ENCODE measurements at regions not wholly inside any gene's neighbourhood (a gene's known extent, or its start where the extent isn't known, plus 50 kb on each side); places are given as distances from the start of the nearest gene placed in this dataset.

GRCh38 chr11:80748207-80748925 lies 1307.5 kb upstream of the TENM4 start:
- Histone ChIP-seq H2AK5ac (ENCODE audit: low read depth, low read length) (no peak overlapping the region), H4K8ac (ENCODE audit: extremely low read depth, insufficient read depth, low read length) (no peak overlapping the region), H3K27ac (ENCODE audit: low read depth, low read length) (no peak overlapping the region), H3K23ac (ENCODE audit: insufficient read length) (no peak overlapping the region), H3K14ac (ENCODE audit: insufficient read length) (no peak overlapping the region), H2BK5ac (ENCODE audit: low read depth, low read length) (no peak overlapping the region), H3K4me3 (ENCODE audit: extremely low read depth in 1 of 4, insufficient read depth in 2 of 4, low read depth in 3 of 4, low read length in 4 of 4) (no peak overlapping the region), H3K4ac (replicated peaks; ENCODE audit: insufficient read length, low read depth, low read length) (no peak overlapping the region), H3K9ac (replicated peaks in 1 of 4; ENCODE audit: extremely low read depth in 1 of 4, low read depth in 3 of 4, low read length in 3 of 4) (no peak overlapping the region), H2BK12ac (ENCODE audit: low read depth, low read length) (no peak overlapping the region), H3K4me1 (replicated peaks in 1 of 4; ENCODE audit: control insufficient read depth in 3 of 4, insufficient read depth in 4 of 4, low read length in 3 of 4) (no peaks in the 10 kb centered on the region), H3K27me3 (replicated peaks in 1 of 4; ENCODE audit: control insufficient read depth in 3 of 4, extremely low read depth in 1 of 4, insufficient read depth in 3 of 4, low read length in 3 of 4) (no peaks in the 10 kb centered on the region), H4K5ac (ENCODE audit: insufficient read length, low read depth, low read length) (no peak overlapping the region), H2BK15ac (ENCODE audit: low read length) (no peak overlapping the region), H3K23me2 (ENCODE audit: low read depth, low read length) (no peaks in the 10 kb centered on the region), H4K20me1 (replicated peaks in 1 of 2; ENCODE audit: control insufficient read depth in 1 of 2, insufficient read depth in 2 of 2, low read length in 2 of 2) (no peaks in the 10 kb centered on the region), H2AFZ (ENCODE audit: low read length) (no peak overlapping the region), H2BK20ac (ENCODE audit: low read length) (no peak overlapping the region), H3K56ac (replicated peaks; ENCODE audit: insufficient read length, low read depth, low read length) (no peak overlapping the region), H4K91ac (replicated peaks; ENCODE audit: insufficient read length, low read length) (no peak overlapping the region), H3K4me2 (ENCODE audit: insufficient read depth in 1 of 2, low read depth in 2 of 2, low read length in 2 of 2) (no peak overlapping the region), H3K79me1 (ENCODE audit: low read depth, low read length) (no peaks in the 10 kb centered on the region), H3K18ac (ENCODE audit: extremely low read depth, low read length) (no peak overlapping the region), H2BK120ac (replicated peaks; ENCODE audit: low read depth, low read length) (no peak overlapping the region), H3K9me3 (ENCODE audit: insufficient read depth in 2 of 2, low read depth in 1 of 2, low read length in 1 of 2) (no peaks in the 10 kb centered on the region), H3K36me3 (ENCODE audit: control insufficient read depth in 2 of 4, insufficient read depth in 4 of 4, low read length in 3 of 4) (no peaks in the 10 kb centered on the region), H3K79me2 (ENCODE audit: control insufficient read depth in 1 of 2, insufficient read depth in 2 of 2, low read length in 2 of 2) (no peaks in the 10 kb centered on the region)
- WGBS, 2 experiments (ENCODE audit: extremely low coverage in 1 of 2, insufficient coverage in 1 of 2, insufficient read length in 1 of 2, insufficient replicate concordance in 2 of 2, low coverage in 1 of 2, low lambda C conversion rate in 2 of 2, missing lambda C conversion rate in 1 of 2): 89% methylated on average over 3 of the region's 3 CpGs; no CpG with 5 or more reads in 1 of the 2 experiments
- DNase-seq (ENCODE audit: low read depth in 1 of 2, low spot score in 2 of 2) (no peak), FAIRE-seq (no peak)
- POLR2A ChIA-PET (ENCODE audit: partially characterized antibody): no interaction called here
- CTCF ChIA-PET (ENCODE audit: partially characterized antibody): interaction anchor here (0.7 kb wide), 1 partner anchor 47 kb away, joined by 4 read pairs; no protein-coding TSS in a partner anchor
- TF ChIP-seq YY1 (IDR thresholded peaks at IDR 0.05; ENCODE audit: low read depth, low read length) (no peak), RXRA (IDR thresholded peaks at IDR 0.05; ENCODE audit: insufficient read depth, low read depth, low read length) (no peak), EZH2 (IDR thresholded peaks at IDR 0.05; ENCODE audit: low read depth, low read length, severe bottlenecking) (no peak), SAP30 (IDR thresholded peaks at IDR 0.05; ENCODE audit: insufficient read depth, insufficient replicate concordance, low read length) (no peak), JUN (IDR thresholded peaks at IDR 0.05; ENCODE audit: low read depth, low read length) (no peak), NRF1 (IDR thresholded peaks at IDR 0.05; ENCODE audit: low read depth, low read length) (no peak), EP300 (IDR thresholded peaks at IDR 0.05; ENCODE audit: borderline replicate concordance in 1 of 2, low read depth in 2 of 2, low read length in 2 of 2) (no peak), MAFK (IDR thresholded peaks at IDR 0.05; ENCODE audit: low read depth, low read length) (no peak), SP2 (IDR thresholded peaks at IDR 0.05; ENCODE audit: low read length) (no peak), KDM5A (IDR thresholded peaks at IDR 0.05; ENCODE audit: low read length) (no peak), PHF8 (conservative IDR thresholded peaks at IDR 0.05; ENCODE audit: low read depth, low read length) (no peak), SRF (IDR thresholded peaks at IDR 0.05; ENCODE audit: low read depth, low read length) (no peak), NANOG (IDR thresholded peaks at IDR 0.05; ENCODE audit: insufficient read depth, low read depth, low read length, poor library complexity, severe bottlenecking) (no peak), CHD1 (IDR thresholded peaks at IDR 0.05; ENCODE audit: low read depth, low read length) (no peak)

Measured in H1 (cell line).